ENCODE measurements at regions not wholly inside any gene's neighbourhood (a gene's known extent, or its start where the extent isn't known, plus 50 kb on each side); places are given as distances from the start of the nearest gene placed in this dataset.

- no peak for DNase-seq
These were observed 207.9 kb upstream of the COL8A1 start for GRCh38 chr3:99430348-99431134.

GRCh38 chr3:99429502-99429901, 208.9 kb upstream of the COL8A1 start:
- no peak for DNase-seq

GRCh38 chr3:99425930-99426329, 212.5 kb upstream of the COL8A1 start:
- DNase-seq: no peak

- DNase-seq: no peak
These were observed 219.3 kb upstream of the COL8A1 start for GRCh38 chr3:99419116-99419515.

- no peak for DNase-seq
These were observed 219.7 kb upstream of the COL8A1 start for GRCh38 chr3:99418709-99419108.

GRCh38 chr3:99418209-99418635, 220.2 kb upstream of the COL8A1 start:
- DNase-seq: no peak

GRCh38 chr3:99413504-99413903, 224.9 kb upstream of the COL8A1 start:
- DNase-seq: no peak

GRCh38 chr3:99410789-99411311, 227.5 kb upstream of the COL8A1 start:
- DNase-seq: no peak

- no peak for DNase-seq
These were observed 228.4 kb upstream of the COL8A1 start for GRCh38 chr3:99409961-99410360.

- DNase-seq: no peak
These were observed 231.1 kb upstream of the COL8A1 start for GRCh38 chr3:99407257-99407656.

- no peak for DNase-seq
These were observed 235.6 kb upstream of the COL8A1 start for GRCh38 chr3:99402755-99403154.

GRCh38 chr3:99400352-99400751, 238.0 kb upstream of the COL8A1 start:
- DNase-seq: no peak

- DNase-seq: no peak
These were observed 241.6 kb upstream of the COL8A1 start for GRCh38 chr3:99396651-99397275.

- DNase-seq: no peak
These were observed 243.3 kb upstream of the COL8A1 start for GRCh38 chr3:99394831-99395778.

GRCh38 chr3:99393961-99394360, 244.4 kb upstream of the COL8A1 start:
- DNase-seq: no peak

- DNase-seq: no peak
These were observed 249.6 kb upstream of the COL8A1 start for GRCh38 chr3:99388780-99389179.

- DNase-seq: no peak
These were observed 253.8 kb upstream of the COL8A1 start for GRCh38 chr3:99384596-99384995.

- no peak for DNase-seq
These were observed 261.5 kb upstream of the COL8A1 start for GRCh38 chr3:99376926-99377325.

- DNase-seq: no peak
These were observed 264.6 kb upstream of the COL8A1 start for GRCh38 chr3:99373846-99374210.

GRCh38 chr3:99373088-99373845, 265.1 kb upstream of the COL8A1 start:
- no peak for DNase-seq

GRCh38 chr3:99366663-99367429, 271.5 kb upstream of the COL8A1 start:
- DNase-seq: no peak

- DNase-seq: no peak
These were observed 272.4 kb upstream of the COL8A1 start for GRCh38 chr3:99365979-99366378.

All from DMS 273 treated with DMSO at 0.1 percent for 48 hours (cell line).